ENCODE measurements at regions not wholly inside any gene's neighbourhood (a gene's known extent, or its start where the extent isn't known, plus 50 kb on each side); places are given as distances from the start of the nearest gene placed in this dataset.

DNA sequence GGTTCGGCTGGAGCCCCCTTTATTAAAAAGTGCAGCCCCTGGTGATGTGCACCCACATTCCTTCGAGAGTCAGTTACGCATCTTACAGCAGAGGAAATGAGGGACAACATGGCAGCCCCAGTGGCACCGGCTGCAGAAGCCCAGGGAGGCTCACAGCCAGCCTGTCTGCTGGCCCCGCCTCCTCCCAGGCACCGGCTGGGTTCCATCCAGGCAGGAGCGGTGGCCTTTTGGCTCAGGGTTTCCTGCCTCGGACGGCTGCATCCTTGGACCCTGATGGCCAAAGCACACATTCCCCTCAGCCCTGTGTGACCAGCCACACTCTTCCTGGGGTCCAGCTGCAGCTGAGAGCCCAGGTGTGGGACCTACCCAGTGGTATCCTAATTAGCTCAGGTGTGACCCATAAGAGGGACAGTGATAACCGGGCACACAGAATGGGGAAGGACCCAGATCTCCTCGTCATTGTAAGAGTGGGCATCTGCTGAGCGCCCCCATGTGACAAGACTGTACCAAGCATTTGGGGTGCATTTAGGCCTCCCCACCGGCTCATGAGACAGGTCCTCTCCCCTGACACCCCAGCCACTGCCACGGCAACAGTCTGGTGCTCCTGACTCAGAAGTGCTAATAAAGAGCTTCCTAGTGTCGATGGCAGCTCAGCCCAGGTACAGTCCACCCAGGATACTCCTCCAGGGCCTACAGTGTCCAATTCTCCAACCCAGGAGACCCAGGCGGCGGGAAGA, 63.3 kb upstream of the CHST15 start:
- TF ChIP-seq, protein P1, sequence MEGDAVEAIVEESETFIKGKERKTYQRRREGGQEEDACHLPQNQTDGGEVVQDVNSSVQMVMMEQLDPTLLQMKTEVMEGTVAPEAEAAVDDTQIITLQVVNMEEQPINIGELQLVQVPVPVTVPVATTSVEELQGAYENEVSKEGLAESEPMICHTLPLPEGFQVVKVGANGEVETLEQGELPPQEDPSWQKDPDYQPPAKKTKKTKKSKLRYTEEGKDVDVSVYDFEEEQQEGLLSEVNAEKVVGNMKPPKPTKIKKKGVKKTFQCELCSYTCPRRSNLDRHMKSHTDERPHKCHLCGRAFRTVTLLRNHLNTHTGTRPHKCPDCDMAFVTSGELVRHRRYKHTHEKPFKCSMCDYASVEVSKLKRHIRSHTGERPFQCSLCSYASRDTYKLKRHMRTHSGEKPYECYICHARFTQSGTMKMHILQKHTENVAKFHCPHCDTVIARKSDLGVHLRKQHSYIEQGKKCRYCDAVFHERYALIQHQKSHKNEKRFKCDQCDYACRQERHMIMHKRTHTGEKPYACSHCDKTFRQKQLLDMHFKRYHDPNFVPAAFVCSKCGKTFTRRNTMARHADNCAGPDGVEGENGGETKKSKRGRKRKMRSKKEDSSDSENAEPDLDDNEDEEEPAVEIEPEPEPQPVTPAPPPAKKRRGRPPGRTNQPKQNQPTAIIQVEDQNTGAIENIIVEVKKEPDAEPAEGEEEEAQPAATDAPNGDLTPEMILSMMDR (IDR thresholded peaks at IDR 0.05): no peak
- Histone ChIP-seq H3K36me3 (no peaks in the 10 kb centered on the region), H3K9me3 (no peaks in the 10 kb centered on the region), H3K27me3 (no peaks in the 10 kb centered on the region), H3K4me1 (peaks cover 27 to 48% of the 10 kb centered on the region in 2 donors), H3K4me3 (peak overlapping the region in 1 of 2 donors; percentile 33), H3K27ac (peak overlapping the region; percentile 81)
- intact Hi-C loops (cut with DNase I): loop anchor here (2.0 to 10.0 kb wide), 5 partner anchors 49 to 748 kb away; partner anchors contain the start of gene CHST15
- DNase-seq (ENCODE audit: low spot score in 2 of 2): peak in 1 of 2 donors; percentile 64

DNA sequence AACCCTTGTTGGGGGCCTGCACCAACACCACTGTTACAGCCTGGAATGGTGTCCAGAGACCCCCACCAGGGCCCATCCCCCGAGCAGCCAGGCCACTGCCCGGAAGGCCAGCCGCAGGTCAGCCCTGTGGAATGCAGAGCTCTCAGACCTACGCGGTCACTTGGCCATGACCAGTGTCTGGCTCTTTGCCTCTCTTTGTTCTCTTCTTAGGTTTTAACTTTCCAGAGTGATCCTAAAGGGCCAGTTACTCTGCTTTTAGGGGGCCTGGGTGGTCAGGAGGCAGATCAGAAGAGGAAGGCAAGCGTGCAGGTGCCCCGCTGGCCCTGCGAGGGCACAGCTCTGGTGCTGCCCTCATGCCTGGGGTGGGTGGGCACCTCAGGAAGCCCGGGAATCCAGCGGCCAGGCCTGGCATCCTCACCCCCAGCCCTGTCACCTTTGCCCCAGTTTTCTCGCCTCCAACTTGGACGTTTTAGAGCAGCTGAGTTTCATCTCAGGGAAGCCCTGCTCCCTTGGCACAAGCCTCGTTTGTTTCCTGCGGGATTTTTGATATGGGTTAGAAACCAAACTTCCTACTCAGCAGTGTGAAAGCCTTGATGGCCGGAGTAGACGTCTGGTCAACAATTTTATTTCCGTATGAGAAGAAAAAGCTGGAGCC, 62.5 kb upstream of the CHST15 start:
- intact Hi-C loops (cut with DNase I): loop anchor here (2.0 to 10.0 kb wide), 5 partner anchors 49 to 749 kb away; partner anchors contain the start of gene CHST15
- peaks cover 28 to 55% of the 10 kb centered on the region in 2 donors for H3K4me1 ChIP-seq
- no peaks in the 10 kb centered on the region for H3K9me3 ChIP-seq
- DNase-seq (ENCODE audit: low spot score in 2 of 2): peak in 1 of 2 donors; percentile 72
- no peaks in the 10 kb centered on the region for H3K27me3 ChIP-seq
- no peaks in the 10 kb centered on the region for H3K36me3 ChIP-seq
- H3K4me3 ChIP-seq: peak overlapping the region in 1 of 2 donors; percentile 33
- TF ChIP-seq, protein P1 (IDR thresholded peaks at IDR 0.05): no peak
- H3K27ac ChIP-seq: peak overlapping the region; percentile 81

DNA sequence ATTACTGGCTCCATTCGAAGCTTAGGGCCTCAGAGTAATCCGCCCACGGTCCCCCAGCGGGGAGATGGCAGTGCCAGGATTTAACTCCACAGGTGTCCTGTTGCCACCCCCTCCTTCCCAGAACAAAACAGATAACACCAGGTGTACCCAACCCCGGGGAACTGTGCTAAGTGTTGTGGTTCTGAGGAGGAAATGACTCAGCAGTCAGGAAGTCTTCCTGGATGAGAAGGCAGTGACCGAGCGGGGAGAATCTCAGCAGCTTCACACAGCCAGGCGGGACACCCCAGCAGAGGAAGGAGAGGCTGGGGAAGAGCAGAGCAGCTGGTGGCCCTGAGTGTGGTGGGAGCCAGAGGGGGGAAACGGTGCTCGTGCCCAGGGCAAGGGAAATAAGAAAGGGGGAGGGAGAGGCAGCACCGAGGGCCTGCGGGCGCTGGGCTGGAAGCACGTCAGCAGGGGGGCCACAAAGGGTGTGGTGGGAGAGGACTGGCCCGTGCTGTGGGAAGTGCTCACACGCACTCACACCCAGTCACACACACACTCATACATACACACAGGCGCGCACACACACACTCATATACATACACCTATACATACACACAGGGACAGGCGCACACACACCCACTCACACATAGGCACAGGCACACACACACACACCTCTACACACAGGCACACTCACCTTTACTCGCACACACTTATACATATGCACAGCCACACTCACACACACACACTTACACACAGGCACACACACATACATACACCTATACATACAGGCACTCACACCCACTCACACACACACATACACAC, 59.8 kb upstream of the CHST15 start:
- Histone ChIP-seq H3K4me3 (no peak overlapping the region), H3K9me3 (no peaks in the 10 kb centered on the region), H3K36me3 (no peaks in the 10 kb centered on the region), H3K27me3 (no peaks in the 10 kb centered on the region), H3K27ac (peak overlapping the region; percentile 78 to 90), H3K4me1 (peaks cover 28 to 52% of the 10 kb centered on the region in 2 donors)
- TF ChIP-seq, protein P1 (IDR thresholded peaks at IDR 0.05): no peak
- intact Hi-C loops (cut with DNase I): loop anchor here (2.0 to 10.0 kb wide), 4 partner anchors 72 to 752 kb away; no protein-coding TSS in a partner anchor
- DNase-seq (ENCODE audit: low spot score in 2 of 2): peak; percentile 17 to 81

DNA sequence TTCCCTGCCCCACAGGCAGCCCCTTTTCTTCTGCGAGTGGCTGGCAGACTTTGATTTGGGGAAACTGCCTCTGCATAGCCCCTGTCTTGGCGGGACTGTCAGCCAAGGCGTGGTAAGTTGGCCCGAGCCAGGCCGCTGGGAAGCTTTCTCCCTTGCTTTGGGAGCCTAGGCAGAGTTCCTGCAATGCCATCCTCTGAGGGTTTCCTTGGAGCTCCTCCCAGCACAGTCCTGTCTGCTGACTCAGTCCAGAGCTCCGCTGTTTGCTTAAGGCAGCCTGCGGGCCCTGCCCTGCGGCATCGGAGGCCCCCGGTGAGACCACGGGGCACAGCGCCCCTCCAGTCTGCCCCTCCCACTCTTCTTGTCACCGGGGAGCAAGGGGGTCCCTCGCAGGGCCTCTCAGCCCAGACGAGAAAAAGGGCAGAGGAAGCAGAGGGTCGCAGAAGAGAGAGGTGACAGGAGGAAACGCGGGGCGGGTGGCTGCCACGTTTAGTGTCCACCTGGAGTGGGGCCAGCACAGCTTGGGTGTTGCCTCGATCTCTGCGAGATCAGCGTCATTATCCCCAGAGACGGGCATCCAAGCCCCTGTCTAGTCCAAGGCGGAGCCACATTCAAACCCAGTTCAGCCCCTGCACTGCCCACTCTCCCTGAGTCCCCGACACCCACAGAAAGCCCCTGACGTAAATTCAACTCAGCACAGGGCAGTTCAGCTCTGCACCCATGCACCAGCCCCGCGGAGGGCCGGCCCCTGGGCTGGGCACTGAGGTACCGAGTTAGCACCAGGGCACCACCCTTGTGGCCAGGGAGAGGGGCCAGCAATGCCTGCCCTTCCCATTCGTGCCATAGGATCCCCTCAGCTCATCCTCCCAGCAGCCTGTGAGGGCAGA, 59.0 kb upstream of the CHST15 start:
- Histone ChIP-seq H3K36me3 (no peaks in the 10 kb centered on the region), H3K9me3 (no peaks in the 10 kb centered on the region), H3K27ac (peak overlapping the region; percentile 78 to 90), H3K27me3 (no peaks in the 10 kb centered on the region), H3K4me3 (peak overlapping the region in 1 of 2 donors; percentile 36), H3K4me1 (peaks cover 28 to 48% of the 10 kb centered on the region in 2 donors)
- intact Hi-C loops (cut with DNase I): loop anchor here (2.0 to 10.0 kb wide), 4 partner anchors 72 to 752 kb away; no protein-coding TSS in a partner anchor
- peak in 1 of 2 donors; percentile 85 for DNase-seq (ENCODE audit: low spot score in 2 of 2)
- TF ChIP-seq, protein P1 (IDR thresholded peaks at IDR 0.05): no peak

Data from ascending aorta (tissue), 2 donors.